Type B pancreatic cell (in vitro differentiated cells): ENCODE measurements at regions not wholly inside any gene's neighbourhood (a gene's known extent, or its start where the extent isn't known, plus 50 kb on each side); places are given as distances from the start of the nearest gene placed in this dataset.

ENCODE experiments used
- DNase-seq: peaks from one replicate; pipeline ENCODE4 v3.0.0; 2021; ENCODE audit warnings: mixed read lengths; ENCODE audit not compliant: unreplicated experiment; ENCODE audit errors: extremely low spot score
- H3K27ac Mint-ChIP-seq: 2 replicates; pipeline ENCODE4 v1.8.0; 2021; ENCODE audit warnings: mild to moderate bottlenecking, mixed read lengths
- H3K27me3 Mint-ChIP-seq: 2 replicates; pipeline ENCODE4 v1.8.0; 2021; ENCODE audit warnings: mixed read lengths
- H3K36me3 Mint-ChIP-seq: 2 replicates; pipeline ENCODE4 v1.8.0; 2021; ENCODE audit warnings: mixed read lengths
- H3K4me1 Mint-ChIP-seq: one replicate; pipeline ENCODE4 v1.8.0; 2021; ENCODE audit warnings: mixed read lengths; ENCODE audit not compliant: unreplicated experiment
- H3K4me3 Mint-ChIP-seq: 2 replicates; pipeline ENCODE4 v1.8.0; 2021; ENCODE audit warnings: mild to moderate bottlenecking, mixed read lengths
- H3K9me3 Mint-ChIP-seq: 2 replicates; pipeline ENCODE4 v1.8.0; 2021; ENCODE audit warnings: mixed read lengths
- CTCF ChIP-seq: fragments of 200-600 bp; sonication (generic); conservative IDR thresholded peaks from 2 replicates; pipeline ENCODE4 v1.5.0; 2021; ENCODE audit warnings: antibody characterized with exemption, mild to moderate bottlenecking

- no peak for TF ChIP-seq CTCF
- Mint-ChIP-seq H3K4me3 (no peak overlapping the region), H3K27ac (no peak overlapping the region), H3K27me3 (no peaks in the 10 kb centered on the region), H3K4me1 (no peaks in the 10 kb centered on the region), H3K9me3 (no peaks in the 10 kb centered on the region), H3K36me3 (no peaks in the 10 kb centered on the region)
- no peak for DNase-seq
Measured at GRCh38 chr7:52656098-52656497, 379.3 kb upstream of the POM121L12 start.

DNA sequence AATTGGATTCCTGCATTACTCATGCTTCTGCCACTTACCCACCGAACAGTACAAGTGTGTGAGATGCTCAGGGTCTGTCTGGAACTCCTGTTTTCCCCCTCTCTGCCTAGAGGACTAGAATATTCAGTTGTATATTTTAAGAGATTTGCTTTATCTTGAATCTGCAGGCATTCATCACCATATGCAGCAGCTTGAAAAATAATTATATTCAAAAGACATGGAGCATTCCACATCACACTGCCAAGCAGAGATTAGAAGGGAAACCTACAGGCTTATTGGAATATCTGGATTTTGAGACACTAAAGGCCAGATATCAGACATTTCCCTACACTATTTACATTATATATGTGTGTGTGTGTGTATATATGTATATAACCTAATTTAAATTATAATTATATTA is 382.8 kb upstream of the POM121L12 start:
- Mint-ChIP-seq H3K36me3 (no peaks in the 10 kb centered on the region), H3K4me3 (no peak overlapping the region)

GRCh38 chr7:52648872-52649271 is 386.6 kb upstream of the POM121L12 start:
- Mint-ChIP-seq H3K4me1 (no peaks in the 10 kb centered on the region), H3K9me3 (no peaks in the 10 kb centered on the region), H3K36me3 (no peaks in the 10 kb centered on the region), H3K27me3 (no peaks in the 10 kb centered on the region), H3K27ac (no peak overlapping the region), H3K4me3 (no peak overlapping the region)
- no peak for DNase-seq
- TF ChIP-seq CTCF, result no peak

More for the DNA sequence above, 382.8 kb upstream of the POM121L12 start:
- TF ChIP-seq CTCF, result no peak
- Mint-ChIP-seq H3K9me3 (no peaks in the 10 kb centered on the region), H3K4me1 (no peaks in the 10 kb centered on the region), H3K27ac (no peak overlapping the region), H3K27me3 (no peaks in the 10 kb centered on the region)
- DNase-seq, result no peak

DNA sequence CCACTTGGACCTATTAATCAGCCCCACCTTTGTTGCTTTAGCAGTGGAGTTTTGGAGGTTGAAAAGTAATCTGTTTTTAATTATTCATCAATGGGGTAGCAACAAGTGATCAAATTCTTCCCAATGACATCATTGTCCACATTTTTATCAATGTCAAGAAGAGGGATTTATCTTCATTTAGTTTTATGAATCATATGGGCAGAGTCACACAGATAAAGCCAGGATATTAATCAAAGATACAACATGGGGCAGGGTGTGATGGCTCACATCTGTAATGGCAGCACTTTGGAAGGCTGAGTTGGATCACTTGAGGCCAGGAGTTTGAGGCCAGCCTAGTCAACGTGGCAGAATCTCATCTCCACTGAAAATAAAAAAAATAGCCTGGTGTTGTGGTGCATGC is 388.4 kb upstream of the POM121L12 start:
- Mint-ChIP-seq H3K4me3 (no peak overlapping the region), H3K36me3 (no peaks in the 10 kb centered on the region), H3K9me3 (no peaks in the 10 kb centered on the region), H3K27me3 (no peaks in the 10 kb centered on the region), H3K4me1 (no peaks in the 10 kb centered on the region), H3K27ac (no peak overlapping the region)
- TF ChIP-seq CTCF, result no peak
- no peak for DNase-seq

- no peak for DNase-seq
- no peak overlapping the region for H3K27ac Mint-ChIP-seq
- H3K27me3 Mint-ChIP-seq, result peaks cover 2% of the 10 kb centered on the region
- no peaks in the 10 kb centered on the region for H3K9me3 Mint-ChIP-seq
- no peaks in the 10 kb centered on the region for H3K4me1 Mint-ChIP-seq
- TF ChIP-seq CTCF, result no peak
- no peaks in the 10 kb centered on the region for H3K36me3 Mint-ChIP-seq
- no peak overlapping the region for H3K4me3 Mint-ChIP-seq
Measured at GRCh38 chr7:52639981-52640380, 395.5 kb upstream of the POM121L12 start.

- Mint-ChIP-seq H3K9me3 (no peaks in the 10 kb centered on the region), H3K4me1 (no peaks in the 10 kb centered on the region), H3K36me3 (no peaks in the 10 kb centered on the region), H3K4me3 (no peak overlapping the region), H3K27ac (no peak overlapping the region), H3K27me3 (peaks cover 2% of the 10 kb centered on the region)
- no peak for TF ChIP-seq CTCF
- no peak for DNase-seq
Measured at GRCh38 chr7:52639126-52639525, 396.3 kb upstream of the POM121L12 start.
